ENCODE measurements at regions not wholly inside any gene's neighbourhood (a gene's known extent, or its start where the extent isn't known, plus 50 kb on each side); places are given as distances from the start of the nearest gene placed in this dataset.

DNA sequence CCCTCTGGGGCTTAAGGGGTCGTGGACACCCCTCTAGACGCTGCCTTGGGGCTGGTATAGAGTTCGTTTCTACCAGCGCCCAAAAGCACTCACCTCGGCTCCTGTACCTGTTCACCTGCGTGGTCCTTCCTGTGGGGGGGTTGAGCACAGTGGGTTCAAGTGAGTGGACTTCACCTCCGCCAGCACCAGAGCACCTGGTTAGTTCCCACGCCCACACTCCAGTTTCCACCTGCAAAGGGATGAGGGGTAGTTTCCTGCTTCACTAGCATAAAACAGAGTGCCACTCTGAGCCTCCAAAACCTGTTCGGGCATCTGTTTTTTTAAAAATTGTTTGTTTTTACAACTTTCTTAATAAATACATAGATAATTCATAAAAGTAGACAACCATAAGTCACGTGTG, 64.5 kb upstream of the SIPA1L2 start:
- no peak for TF ChIP-seq CTCF (IDR thresholded peaks at IDR 0.05; ENCODE audit: borderline replicate concordance, extremely low read depth, insufficient read depth)
- FAIRE-seq (no peak), DNase-seq (no peak)
- H3K9me3 ChIP-seq (ENCODE audit: control insufficient read depth in 2 of 3, insufficient read depth in 1 of 3, low read length in 3 of 3): no peaks in the 10 kb centered on the region
- H3K4me1 ChIP-seq (ENCODE audit: control insufficient read depth in 2 of 3, insufficient read depth in 2 of 3, low read depth in 1 of 3, low read length in 3 of 3): no peaks in the 10 kb centered on the region
- intact Hi-C loops (cut with DNase I): no loop called here
- H3K4me3 ChIP-seq (ENCODE audit: low read length in 3 of 3): no peak overlapping the region
- no peaks in the 10 kb centered on the region for H3K27me3 ChIP-seq (ENCODE audit: control insufficient read depth, insufficient read depth, low read length)
- no peak overlapping the region for H3K9ac ChIP-seq (ENCODE audit: low read length in 3 of 3)
- H3K36me3 ChIP-seq (ENCODE audit: control insufficient read depth in 2 of 3, insufficient read depth in 3 of 3, low read length in 3 of 3): no peaks in the 10 kb centered on the region
- H3K27ac ChIP-seq (ENCODE audit: low read depth in 2 of 2, low read length in 2 of 2): no peak overlapping the region

GRCh38 chr1:232695621-232696385, 65.9 kb upstream of the SIPA1L2 start:
- no peaks in the 10 kb centered on the region for H3K36me3 ChIP-seq (ENCODE audit: control insufficient read depth in 2 of 3, insufficient read depth in 3 of 3, low read length in 3 of 3)
- no peak overlapping the region for H3K4me3 ChIP-seq (ENCODE audit: low read length in 3 of 3)
- no peak overlapping the region for H3K27ac ChIP-seq (ENCODE audit: low read depth in 2 of 2, low read length in 2 of 2)
- FAIRE-seq: no peak
- intact Hi-C loops (cut with DNase I): no loop called here
- no peaks in the 10 kb centered on the region for H3K9me3 ChIP-seq (ENCODE audit: control insufficient read depth in 2 of 3, insufficient read depth in 1 of 3, low read length in 3 of 3)
- H3K9ac ChIP-seq (ENCODE audit: low read length in 3 of 3): no peak overlapping the region
- DNase-seq: no peak
- no peaks in the 10 kb centered on the region for H3K4me1 ChIP-seq (ENCODE audit: control insufficient read depth in 2 of 3, insufficient read depth in 2 of 3, low read depth in 1 of 3, low read length in 3 of 3)
- H3K27me3 ChIP-seq (ENCODE audit: control insufficient read depth, insufficient read depth, low read length): no peaks in the 10 kb centered on the region
- TF ChIP-seq CTCF (IDR thresholded peaks at IDR 0.05; ENCODE audit: borderline replicate concordance, extremely low read depth, insufficient read depth): no peak

DNA sequence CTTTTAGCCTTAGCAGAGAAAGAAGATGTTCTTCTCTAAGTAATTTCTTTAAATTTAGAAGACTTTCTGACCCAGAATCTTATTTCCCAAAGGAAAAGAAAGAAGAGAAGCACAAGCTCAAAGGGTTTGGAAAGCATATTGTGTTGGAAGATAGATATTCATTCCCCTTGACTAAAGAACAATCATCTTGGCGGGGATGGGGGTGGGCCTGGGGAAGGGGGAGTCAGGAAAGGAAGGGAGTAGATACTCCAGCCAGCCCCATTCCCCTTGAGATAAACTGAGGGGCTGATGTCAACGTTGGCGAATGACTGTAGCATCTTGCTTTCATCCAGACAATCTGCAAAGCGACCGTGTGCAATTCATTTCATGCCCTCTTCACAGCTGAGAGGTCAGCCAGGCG, 66.5 kb upstream of the SIPA1L2 start:
- Histone ChIP-seq H3K4me1 (ENCODE audit: control insufficient read depth in 2 of 3, insufficient read depth in 2 of 3, low read depth in 1 of 3, low read length in 3 of 3) (no peaks in the 10 kb centered on the region), H3K9ac (ENCODE audit: low read length in 3 of 3) (no peak overlapping the region), H3K27me3 (ENCODE audit: control insufficient read depth, insufficient read depth, low read length) (no peaks in the 10 kb centered on the region), H3K27ac (ENCODE audit: low read depth in 2 of 2, low read length in 2 of 2) (no peak overlapping the region), H3K36me3 (ENCODE audit: control insufficient read depth in 2 of 3, insufficient read depth in 3 of 3, low read length in 3 of 3) (no peaks in the 10 kb centered on the region), H3K9me3 (ENCODE audit: control insufficient read depth in 2 of 3, insufficient read depth in 1 of 3, low read length in 3 of 3) (no peaks in the 10 kb centered on the region), H3K4me3 (ENCODE audit: low read length in 3 of 3) (no peak overlapping the region)
- TF ChIP-seq CTCF (IDR thresholded peaks at IDR 0.05; ENCODE audit: borderline replicate concordance, extremely low read depth, insufficient read depth): no peak
- FAIRE-seq (no peak), DNase-seq (no peak)
- intact Hi-C loops (cut with DNase I): no loop called here

Data from kidney (tissue), 13 donors.